HG03442 (cell line): ENCODE measurements at regions not wholly inside any gene's neighbourhood (a gene's known extent, or its start where the extent isn't known, plus 50 kb on each side); places are given as distances from the start of the nearest gene placed in this dataset.
"Not testable (repeated sequence)": the region's sequence is repeated elsewhere in the genome, so short reads cannot be mapped to it uniquely, and the experiment has no call there.

Experiments used
- ATAC-seq: cut with Tn5 transposase; IDR thresholded peaks from one replicate; pipeline ENCODE4 v1.9.1; 2021; ENCODE audit warnings: mild to moderate bottlenecking, moderate library complexity; ENCODE audit not compliant: unreplicated experiment

DNA sequence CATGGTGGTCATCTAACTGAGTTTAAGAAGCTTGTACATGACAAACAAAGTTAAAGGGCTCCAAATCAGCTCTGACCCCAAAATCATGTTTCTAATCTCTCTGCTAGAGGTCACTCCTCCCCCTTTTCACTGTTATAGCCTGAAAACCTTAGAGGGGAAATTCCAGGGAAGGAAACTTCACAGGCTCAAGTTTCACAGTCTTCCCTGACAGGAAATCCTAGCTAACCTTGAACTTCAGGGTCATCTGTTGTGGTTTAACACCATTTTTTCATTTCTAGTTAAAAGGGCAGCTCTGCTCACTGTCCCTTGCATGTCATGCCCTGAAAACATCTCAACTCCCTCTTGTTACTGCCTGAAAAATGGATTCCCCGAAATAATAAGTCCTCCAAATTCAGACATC lies 104.4 kb upstream of the BMP2 start:
- peak; percentile 34 for ATAC-seq

DNA sequence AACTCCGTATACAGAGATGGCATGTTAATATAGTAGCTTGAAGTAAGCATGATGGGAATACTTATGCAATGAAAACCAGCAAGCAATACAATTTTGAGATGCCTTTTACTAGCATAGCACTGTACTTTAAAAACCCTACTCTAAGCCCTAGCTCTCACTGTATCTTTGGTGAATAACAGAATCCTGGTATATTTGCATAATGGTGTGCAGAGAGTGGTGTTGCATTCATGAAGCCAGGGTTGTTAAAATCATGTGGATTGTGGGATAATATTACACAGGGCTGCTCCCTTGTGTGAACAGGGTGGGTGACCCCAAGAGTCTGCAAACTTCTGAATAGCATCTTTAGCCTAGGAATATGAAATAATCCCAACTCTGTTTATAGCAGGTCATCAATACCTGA lies 105.2 kb upstream of the BMP2 start:
- ATAC-seq: no peak

DNA sequence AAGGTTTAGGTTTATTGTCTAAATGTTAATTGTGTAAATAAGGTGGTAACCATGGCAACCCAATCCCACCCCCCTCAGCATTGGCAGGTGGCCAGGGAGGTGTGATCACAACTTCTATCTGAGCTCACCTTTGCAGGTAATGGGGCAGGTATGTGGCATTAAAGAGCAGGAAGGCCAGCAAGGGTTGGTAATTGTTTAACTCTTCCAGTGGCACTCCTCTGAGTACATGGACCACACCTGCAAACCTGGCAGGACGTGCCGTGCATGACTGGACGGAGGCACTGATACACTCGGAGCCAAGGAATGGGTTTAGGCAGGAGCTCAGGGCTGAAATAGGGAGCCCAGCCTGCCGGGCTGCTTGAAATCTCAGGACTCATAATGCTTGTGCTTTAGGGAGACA lies 107.0 kb upstream of the BMP2 start:
- ATAC-seq: no peak

DNA sequence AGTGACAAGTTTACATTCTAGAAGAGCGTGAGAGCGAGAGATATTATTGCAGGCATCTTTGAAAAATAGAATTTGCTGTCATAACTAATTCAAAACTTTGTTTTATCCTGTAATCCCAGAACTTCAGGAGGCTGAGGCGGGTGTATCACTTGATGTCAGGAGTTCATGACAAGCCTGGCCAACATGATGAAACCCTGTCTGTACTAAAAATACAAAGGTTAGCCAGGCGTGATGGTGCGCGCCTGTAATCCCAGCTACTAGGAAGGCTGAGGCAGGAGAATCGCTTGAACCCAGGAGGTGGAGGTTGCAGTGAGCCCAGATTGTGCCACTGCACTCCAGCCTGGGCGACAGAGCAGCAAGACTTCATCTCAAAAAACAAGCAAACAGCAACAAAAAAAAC lies 108.6 kb upstream of the BMP2 start:
- not testable (repeated sequence) for ATAC-seq

DNA sequence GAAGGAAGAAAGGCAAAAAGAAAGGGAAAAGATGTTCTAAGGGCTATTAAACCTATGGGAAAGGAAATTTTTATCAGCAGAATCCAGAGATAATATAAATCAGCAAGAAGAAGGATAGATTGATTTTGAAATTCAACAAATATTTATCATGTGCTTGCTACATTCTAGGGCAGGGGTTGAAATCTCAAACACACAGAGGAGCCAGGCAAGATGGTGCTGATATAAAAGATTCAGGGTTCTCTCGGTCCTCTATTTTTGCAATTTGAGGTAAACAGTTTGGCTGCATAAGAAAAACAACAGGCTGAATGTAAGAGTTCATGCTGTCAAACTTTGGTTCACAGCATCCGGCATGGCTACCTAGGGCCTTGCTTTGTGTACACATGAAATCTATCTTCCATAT lies 109.6 kb upstream of the BMP2 start:
- ATAC-seq: no peak

DNA sequence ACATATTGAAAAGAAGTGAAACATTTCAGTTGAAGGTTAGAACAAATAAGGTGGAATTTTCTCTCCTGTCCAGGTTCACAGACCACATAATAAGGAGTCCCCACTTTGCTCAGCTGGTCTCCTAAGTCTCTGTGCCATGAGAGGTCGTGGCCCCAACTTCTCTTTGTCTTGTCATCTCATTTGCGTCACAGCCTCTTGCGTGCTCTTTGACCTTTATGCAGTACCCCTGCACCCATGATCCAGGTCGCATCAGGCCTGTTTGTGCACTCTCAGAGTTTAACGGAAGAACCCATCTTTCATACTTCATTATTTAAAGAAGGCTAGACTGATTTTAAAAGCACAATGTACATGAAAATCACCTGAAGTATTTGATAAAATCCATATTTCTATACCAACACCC lies 110.4 kb upstream of the BMP2 start:
- no peak for ATAC-seq

DNA sequence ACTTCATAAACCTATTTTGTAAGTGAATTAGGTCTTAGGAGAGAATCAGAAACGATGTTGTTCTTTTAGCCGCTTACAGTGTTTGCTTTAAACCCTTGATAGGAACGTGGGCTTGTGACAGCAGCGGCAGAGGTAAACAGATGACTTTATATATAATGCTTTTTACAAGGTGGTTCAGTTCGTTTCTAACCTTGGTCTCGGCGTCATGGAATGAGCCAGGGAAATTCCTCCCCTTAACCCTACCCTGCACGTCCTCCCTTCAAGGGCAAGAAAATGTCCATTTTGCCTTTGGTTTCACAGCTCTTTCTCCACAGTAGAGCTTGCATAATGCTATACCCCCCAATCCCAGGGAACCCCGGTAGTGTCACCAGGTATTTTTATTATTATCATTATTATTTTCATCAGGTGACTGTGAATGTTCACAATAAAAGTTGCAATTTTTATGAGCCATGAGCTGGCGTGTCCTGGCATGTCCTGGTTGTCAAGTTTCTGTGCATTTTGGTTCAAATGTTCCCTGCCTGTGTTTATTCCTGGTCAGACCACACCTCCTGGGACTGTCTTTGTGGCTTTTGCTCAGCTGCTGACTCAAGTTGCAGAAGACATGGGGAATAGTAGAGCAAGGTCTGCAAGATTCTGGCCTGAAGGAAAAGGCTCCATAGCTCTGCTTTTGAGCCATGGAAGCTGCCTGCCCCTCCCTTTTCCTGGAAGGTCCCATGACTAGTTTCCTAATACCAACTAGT lies 112.8 kb upstream of the BMP2 start:
- ATAC-seq: peak; percentile 40

DNA sequence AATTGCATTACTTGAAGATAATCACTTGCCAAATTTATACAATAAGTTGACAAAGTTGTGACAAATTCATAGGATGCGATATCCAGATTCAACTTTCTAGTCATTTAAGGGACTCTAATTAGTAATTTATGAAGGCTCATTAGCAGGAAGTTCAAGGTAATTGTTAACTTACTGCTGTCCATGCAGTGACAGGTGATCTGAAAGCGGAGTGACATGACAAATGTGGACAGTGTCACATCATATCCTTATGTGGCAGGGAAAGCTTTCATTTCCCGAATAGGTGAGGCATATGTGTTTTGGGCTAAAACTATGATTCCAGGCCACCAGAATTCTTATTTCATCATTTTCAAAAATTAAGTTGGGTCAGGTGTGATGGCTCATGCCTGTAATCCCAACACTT lies 115.9 kb upstream of the BMP2 start:
- ATAC-seq: no peak

DNA sequence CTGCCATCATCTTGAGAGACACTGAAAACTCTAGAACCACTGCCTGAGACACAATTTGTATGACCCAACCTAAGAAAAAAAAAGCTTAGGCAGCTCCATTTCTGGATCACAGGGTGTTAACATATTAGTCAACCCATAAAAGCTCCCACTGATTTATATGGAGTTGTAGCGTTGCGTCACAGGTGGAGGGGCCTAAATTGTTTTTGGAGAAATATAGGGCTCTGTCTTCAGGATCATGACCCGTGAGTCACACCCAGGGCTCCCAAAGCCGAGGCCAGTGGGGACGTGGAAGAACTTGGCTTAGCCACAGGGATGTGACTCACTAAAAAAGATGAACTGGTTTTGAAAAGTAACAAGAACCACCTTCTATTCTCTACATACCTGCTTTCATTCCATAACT lies 116.5 kb upstream of the BMP2 start:
- no peak for ATAC-seq

DNA sequence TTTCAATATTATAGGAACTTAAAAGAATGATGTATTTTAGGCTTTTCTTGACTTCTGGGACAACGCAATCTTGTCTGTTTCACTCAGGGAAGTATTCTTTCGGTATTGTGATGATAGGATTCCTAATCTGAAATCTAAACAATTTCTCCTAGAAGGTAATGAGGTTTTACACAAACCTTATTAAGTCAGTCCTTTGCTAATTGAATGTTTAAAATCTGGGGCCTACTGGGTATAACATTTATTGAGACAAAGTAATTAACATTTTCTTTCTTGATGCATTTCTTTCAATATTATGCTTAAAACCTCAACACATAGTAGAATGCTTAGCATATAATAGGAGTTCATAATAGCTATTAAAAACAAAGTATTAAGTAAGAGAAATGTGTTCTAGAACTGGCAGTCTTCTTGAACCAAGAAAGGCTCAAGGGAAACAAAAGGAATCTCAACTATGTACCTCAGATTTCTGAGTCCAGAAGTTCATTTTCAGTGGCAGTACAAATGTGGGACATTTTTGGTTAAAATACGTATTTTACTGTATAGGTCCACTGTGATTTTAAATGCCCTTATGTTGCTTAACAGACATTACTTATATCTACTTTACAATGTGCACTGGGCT lies 121.4 kb upstream of the BMP2 start:
- no peak for ATAC-seq

DNA sequence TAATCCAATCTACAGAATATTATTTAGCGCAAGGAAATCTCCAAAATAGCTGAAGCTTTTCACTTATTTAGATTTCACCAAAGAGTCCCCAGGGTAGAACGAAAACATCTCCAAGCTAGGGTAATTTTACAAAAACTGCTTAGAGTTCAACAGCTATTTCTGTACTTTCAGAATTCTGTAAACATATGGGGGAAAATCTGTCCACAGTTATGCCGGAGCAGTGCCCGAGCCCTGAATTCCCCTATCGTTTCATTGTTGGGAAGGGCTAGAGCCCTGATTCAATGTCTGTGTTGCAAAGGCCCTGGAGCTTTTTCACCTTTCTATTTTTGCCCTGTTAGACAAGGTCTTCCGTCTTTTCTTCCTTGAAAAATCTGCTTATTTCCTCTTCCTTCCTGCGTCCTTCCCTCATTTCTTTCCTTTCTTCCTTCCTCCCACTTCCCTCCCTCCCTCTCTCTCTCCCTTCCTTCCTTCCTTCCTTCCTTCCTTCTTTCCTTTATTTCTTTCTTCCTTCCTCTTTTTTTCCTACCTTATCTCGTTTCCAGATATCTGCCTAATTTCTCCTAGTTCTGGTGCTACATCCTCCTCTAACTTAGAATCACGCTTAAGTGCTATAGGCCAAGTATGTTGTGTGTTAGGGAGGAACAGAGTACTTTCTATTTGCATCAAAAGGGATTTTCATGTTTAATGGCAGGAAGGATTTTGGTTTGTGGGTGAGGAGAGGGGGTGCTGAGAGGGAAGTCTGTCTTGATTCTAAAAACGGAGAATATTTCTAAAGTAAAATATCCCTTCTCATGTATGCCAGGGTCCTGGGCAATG lies 122.5 kb upstream of the BMP2 start:
- no peak for ATAC-seq

DNA sequence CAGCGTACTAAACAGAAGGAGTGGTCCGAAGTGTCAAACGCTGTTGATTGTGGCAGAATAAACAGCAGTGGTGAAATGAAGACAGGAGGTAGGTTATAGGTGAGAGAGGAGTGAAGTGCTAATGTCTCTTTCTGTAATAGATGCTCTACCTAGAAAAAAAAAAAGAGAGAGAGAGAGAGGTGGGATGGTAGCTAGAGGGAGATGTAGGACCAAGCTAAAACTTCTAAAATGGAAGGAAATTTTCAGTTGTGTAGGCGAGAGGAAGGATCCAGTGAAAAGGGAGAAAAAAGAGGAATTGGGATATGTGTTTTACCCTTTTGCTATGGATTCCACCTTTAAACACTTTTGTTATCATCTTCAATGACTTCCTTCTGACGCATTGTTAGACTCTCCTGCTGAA lies 126.5 kb upstream of the BMP2 start:
- no peak for ATAC-seq

DNA sequence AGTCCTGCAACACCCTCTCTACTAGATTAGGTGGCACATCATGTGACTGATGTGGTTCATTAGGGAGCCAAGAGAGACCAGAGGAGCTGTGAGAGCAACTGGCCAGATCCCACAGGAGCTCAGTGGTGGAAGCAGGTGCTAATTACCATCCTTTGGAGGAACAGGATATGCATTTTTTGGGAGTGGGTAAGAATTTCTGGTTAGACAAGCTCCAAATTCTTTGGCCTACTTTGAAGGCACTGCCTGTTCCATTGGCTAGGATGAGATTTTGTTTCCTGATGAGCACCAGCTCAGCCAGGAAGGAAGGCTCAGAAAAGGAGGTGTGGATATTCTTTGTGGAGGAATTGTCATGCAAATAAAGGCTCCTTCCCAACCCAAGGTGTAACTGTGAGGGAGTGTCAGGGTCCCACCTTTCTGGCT lies 130.3 kb upstream of the BMP2 start:
- no peak for ATAC-seq

DNA sequence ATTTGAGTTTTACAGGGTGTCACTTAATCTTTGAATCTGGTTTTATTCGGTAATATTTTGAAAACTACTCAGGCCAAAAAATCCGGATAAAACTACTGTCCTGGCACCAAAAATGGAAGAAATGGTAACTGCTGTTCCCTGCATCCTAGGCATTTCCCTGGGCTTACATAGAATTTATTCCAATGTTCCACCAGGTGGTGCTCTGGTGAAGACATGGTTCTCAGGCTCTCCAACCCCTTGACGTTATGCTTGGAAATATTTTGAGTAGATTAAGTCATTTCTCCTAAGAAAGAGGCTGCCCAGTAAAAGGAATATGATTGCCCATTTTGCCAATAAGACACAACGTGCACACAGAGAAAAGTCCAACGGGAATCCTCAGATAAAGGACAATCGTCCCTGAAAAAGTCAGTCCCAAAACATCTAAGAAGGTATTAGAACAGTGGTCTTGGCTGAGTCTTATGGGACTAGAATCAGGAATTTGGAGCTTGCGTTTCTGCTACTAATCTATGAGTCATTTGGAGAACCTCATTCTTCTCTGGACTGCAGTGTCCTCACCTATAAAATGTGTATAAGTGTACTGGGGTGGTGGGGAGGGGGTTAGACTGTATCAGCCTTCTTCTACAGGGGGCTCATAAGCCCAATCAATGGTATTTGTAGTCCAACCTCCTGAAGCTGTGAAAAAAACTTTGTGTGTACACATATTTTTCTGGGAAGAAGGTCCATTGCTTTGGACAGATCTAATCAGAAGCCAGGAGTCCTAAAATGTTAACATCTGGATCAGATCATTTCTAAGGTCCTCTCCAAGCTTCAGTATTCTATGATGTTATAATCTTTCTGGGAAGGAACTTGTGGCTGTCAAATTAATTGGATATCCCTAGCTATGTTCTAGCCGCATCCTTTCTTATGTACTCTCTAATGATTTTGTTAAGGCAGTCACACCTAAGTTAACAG lies 131.0 kb upstream of the BMP2 start:
- no peak for ATAC-seq

DNA sequence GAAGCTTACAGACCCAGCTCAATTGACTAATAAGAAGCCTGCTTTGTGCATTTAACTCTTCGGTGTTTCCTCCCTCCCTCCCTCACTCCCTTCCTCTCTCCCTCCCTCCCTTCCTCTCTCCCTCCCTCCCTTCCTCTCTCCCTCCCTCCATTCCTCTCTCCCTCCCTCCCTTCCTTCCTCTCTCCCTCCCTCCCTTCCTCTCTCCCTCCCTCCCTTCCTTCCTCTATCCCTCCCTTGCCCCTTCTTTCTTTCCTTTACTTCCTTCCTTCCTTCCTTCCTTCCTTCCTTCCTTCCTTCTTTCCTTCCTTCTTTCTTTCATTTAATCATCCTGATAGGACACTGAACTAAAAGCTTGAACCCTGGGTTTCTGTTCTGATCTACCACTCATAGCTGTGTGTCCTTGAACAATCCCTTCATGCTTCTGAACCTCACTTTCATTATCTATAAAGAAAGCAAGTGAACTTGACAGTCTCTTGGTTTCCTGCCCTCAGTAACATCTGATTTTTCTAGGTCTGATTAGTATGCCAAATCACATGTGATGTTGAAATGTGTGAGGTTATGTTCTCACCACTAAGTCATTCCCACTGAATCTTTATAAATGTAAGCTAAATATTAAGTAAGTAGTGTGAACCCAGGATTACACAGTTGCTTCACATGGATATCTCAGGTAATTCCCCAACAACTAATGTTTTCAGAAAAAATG lies 132.3 kb upstream of the BMP2 start:
- ATAC-seq: peak; percentile 38

DNA sequence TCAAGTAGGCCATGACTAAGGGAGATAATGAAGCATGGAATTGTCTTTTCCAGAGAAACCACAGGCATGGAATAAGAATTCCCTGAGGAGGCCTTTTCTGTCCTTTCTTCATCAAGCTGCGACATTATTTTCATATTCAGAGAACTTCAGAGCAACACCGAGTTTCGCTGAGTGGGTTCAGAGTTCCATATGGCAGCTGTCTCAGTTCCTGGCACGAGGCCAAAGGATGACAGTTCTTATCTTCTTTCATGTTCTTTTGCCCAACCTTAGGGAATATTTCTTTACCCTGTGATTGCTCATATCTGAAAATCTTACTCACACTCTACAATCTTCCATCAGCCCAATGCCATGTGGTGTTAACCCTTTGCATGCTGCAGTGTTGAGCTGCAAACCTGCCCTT lies 135.3 kb upstream of the BMP2 start:
- ATAC-seq: no peak

DNA sequence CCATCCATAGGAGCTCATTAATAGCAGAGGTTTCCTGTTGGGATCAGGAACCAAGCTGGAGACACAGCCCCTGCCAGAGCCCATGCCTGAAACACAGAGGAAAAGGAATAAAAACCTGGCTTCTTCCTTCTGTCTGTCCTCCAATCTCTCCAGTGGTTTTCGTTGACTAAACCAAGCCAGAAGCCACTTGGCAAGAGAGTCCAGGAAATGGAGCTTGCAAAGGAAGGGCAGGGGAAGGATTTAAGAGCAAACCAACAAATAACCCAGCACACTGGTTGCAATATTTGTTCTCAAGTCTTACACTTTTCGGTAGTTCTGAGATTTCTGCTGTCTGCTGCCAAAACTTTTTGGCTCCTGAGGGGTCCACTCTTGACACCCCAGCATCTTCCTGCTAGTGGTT lies 137.0 kb upstream of the BMP2 start:
- no peak for ATAC-seq

DNA sequence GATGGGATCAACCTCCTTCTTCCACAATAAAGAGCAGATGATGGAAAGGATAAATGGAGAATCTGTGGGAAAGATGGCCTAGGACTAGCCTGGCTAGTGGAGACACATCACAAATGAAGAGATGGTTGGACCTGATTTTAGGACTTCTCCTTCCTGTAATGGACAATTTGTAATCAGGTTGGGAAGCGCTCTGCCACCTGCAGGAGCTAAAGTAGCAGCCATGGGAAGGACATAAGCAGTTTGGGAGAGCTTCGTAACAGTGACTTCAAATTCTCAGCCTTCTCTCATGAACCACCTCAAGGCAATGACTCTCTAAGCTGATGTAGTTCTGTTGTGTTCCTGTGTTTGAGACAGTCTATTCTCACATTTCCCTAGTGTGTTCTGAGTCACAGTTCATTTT lies 137.9 kb upstream of the BMP2 start:
- ATAC-seq: no peak

DNA sequence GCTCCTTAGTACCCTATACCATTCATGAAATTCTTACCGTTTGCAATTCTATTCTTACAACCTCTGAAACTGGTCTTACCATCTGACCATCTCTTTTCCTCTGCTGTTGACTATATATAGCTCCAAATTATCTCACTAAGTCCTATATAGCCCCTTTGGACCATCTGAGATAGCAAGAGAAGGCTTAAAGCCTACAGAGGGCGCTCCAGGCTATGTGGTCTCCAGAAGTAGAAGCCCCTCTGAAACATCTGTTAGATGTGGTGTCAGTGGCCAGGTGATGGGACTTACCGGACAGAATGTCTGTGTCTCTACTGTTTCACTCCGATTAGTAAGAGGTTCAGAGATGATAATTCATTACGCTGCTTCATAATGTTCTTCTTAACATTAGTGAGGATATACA lies 140.7 kb upstream of the BMP2 start:
- ATAC-seq: no peak

DNA sequence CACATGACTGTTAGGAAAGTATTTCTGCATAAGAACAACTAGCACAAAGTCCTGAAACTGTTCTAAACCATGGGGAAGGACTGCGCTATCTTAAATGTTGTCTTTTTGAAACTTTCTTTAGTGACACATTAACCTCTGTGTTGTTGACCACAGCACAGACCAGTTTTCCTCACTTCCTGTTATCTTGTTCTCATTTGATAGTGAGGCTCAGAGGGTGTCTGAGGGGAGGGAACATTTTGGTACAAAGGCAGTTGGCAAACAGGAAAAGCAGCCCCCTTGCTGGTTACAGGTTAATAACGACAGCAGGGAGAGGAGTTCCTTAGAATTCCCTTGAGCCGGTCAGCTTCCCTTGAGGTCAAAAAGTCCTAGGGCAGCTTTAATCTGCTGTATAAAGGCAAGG lies 143.5 kb upstream of the BMP2 start:
- ATAC-seq: peak; percentile 96
